ENCODE measurements at regions not wholly inside any gene's neighbourhood (a gene's known extent, or its start where the extent isn't known, plus 50 kb on each side); places are given as distances from the start of the nearest gene placed in this dataset.

DNA sequence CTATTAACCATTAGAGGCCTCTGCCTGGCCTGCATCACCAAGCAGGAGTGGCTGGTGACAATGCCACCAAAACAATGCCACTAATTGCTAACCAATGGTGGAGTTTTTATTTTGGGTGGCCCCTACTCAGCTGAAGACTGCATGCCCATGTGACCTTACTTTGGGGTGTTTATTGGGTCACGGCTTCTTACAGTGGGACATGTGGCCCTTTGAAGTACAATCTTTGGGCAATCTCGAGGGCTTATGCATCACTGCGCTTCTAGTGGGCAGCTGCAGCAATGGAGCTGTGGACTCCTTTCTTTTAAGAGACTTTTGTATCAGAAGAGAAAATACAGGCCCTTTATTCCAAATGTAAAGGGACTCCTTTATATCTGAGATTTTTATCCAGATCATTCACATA lies 85.7 kb downstream of the IGLL5 start:
- H3K4me3 ChIP-seq (ENCODE audit: low read depth, low read length), result no peak overlapping the region
- TF ChIP-seq CTCF (IDR thresholded peaks at IDR 0.05; ENCODE audit: low read depth, low read length) (no peak), MAX (IDR thresholded peaks at IDR 0.05; ENCODE audit: low read depth, low read length) (no peak), POLR2A (IDR thresholded peaks at IDR 0.05; ENCODE audit: extremely low read depth, insufficient read length) (no peak), MYC (IDR thresholded peaks at IDR 0.05; ENCODE audit: low read depth, low read length) (no peak)
- no peak for DNase-seq (ENCODE audit: low read depth)

- TF ChIP-seq MYC (IDR thresholded peaks at IDR 0.05; ENCODE audit: low read depth, low read length) (no peak), MAX (IDR thresholded peaks at IDR 0.05; ENCODE audit: low read depth, low read length) (no peak), POLR2A (IDR thresholded peaks at IDR 0.05; ENCODE audit: extremely low read depth, insufficient read length) (no peak), CTCF (IDR thresholded peaks at IDR 0.05; ENCODE audit: low read depth, low read length) (no peak)
- no peak for DNase-seq (ENCODE audit: low read depth)
- H3K4me3 ChIP-seq (ENCODE audit: low read depth, low read length), result no peak overlapping the region
Observed at GRCh38 chr22:22974156-22974555, 86.5 kb downstream of the IGLL5 start.

- TF ChIP-seq MYC (IDR thresholded peaks at IDR 0.05; ENCODE audit: low read depth, low read length), result no peak
- TF ChIP-seq POLR2A (IDR thresholded peaks at IDR 0.05; ENCODE audit: extremely low read depth, insufficient read length), result no peak
- TF ChIP-seq CTCF (IDR thresholded peaks at IDR 0.05; ENCODE audit: low read depth, low read length), result no peak
- no peak for TF ChIP-seq MAX (IDR thresholded peaks at IDR 0.05; ENCODE audit: low read depth, low read length)
- no peak for DNase-seq (ENCODE audit: low read depth)
- H3K4me3 ChIP-seq (ENCODE audit: low read depth, low read length), result no peak overlapping the region
Observed at GRCh38 chr22:22974795-22975580, 87.4 kb downstream of the IGLL5 start.

- no peak overlapping the region for H3K4me3 ChIP-seq (ENCODE audit: low read depth, low read length)
- TF ChIP-seq MAX (IDR thresholded peaks at IDR 0.05; ENCODE audit: low read depth, low read length), result no peak
- TF ChIP-seq MYC (IDR thresholded peaks at IDR 0.05; ENCODE audit: low read depth, low read length), result no peak
- no peak for TF ChIP-seq POLR2A (IDR thresholded peaks at IDR 0.05; ENCODE audit: extremely low read depth, insufficient read length)
- DNase-seq (ENCODE audit: low read depth), result no peak
Observed at GRCh38 chr22:22976033-22976922, 88.7 kb downstream of the IGLL5 start.

GRCh38 chr22:22977479-22978200 lies 90.0 kb downstream of the IGLL5 start:
- no peak for DNase-seq (ENCODE audit: low read depth)
- H3K4me3 ChIP-seq (ENCODE audit: low read depth, low read length), result no peak overlapping the region
- TF ChIP-seq CTCF (IDR thresholded peaks at IDR 0.05; ENCODE audit: low read depth, low read length) (no peak), POLR2A (IDR thresholded peaks at IDR 0.05; ENCODE audit: extremely low read depth, insufficient read length) (no peak), MAX (IDR thresholded peaks at IDR 0.05; ENCODE audit: low read depth, low read length) (no peak), MYC (IDR thresholded peaks at IDR 0.05; ENCODE audit: low read depth, low read length) (no peak)
